Adrenal gland (tissue), 5 donors: ENCODE measurements at regions not wholly inside any gene's neighbourhood (a gene's known extent, or its start where the extent isn't known, plus 50 kb on each side); places are given as distances from the start of the nearest gene placed in this dataset.

ENCODE experiments used
- CTCF ChIP-seq, 6 experiments: fragments of 450-650 bp in 4 of 6; fragments of 200-600 bp in 2 of 6; sonication (generic) in 1 of 6; IDR thresholded peaks; 1 replicate in 5 of 6; 2 replicates in 1 of 6; pipeline versions ENCODE4 v1.5.1 to v1.8.0; 2016 to 2021; ENCODE audit warnings: antibody characterized with exemption in 6 of 6, mild to moderate bottlenecking in 2 of 6, moderate library complexity in 1 of 6
- POLR2A ChIP-seq, 2 donors: fragments of 450-650 bp; IDR thresholded peaks; one replicate each; pipeline ENCODE4 v1.6.1; 2017; ENCODE audit warnings: antibody characterized with exemption in 2 of 2, mild to moderate bottlenecking in 2 of 2, moderate library complexity in 1 of 2
- donor health status: DM: no; HTN: no; CAD: no.

GRCh38 chr11:87970762-87971161, 204.5 kb downstream of the RAB38 start:
- TF ChIP-seq CTCF (IDR thresholded peaks at IDR 0.05) (no peak), POLR2A (IDR thresholded peaks at IDR 0.05) (no peak)
